ENCODE measurements at regions not wholly inside any gene's neighbourhood (a gene's known extent, or its start where the extent isn't known, plus 50 kb on each side); places are given as distances from the start of the nearest gene placed in this dataset.

DNA sequence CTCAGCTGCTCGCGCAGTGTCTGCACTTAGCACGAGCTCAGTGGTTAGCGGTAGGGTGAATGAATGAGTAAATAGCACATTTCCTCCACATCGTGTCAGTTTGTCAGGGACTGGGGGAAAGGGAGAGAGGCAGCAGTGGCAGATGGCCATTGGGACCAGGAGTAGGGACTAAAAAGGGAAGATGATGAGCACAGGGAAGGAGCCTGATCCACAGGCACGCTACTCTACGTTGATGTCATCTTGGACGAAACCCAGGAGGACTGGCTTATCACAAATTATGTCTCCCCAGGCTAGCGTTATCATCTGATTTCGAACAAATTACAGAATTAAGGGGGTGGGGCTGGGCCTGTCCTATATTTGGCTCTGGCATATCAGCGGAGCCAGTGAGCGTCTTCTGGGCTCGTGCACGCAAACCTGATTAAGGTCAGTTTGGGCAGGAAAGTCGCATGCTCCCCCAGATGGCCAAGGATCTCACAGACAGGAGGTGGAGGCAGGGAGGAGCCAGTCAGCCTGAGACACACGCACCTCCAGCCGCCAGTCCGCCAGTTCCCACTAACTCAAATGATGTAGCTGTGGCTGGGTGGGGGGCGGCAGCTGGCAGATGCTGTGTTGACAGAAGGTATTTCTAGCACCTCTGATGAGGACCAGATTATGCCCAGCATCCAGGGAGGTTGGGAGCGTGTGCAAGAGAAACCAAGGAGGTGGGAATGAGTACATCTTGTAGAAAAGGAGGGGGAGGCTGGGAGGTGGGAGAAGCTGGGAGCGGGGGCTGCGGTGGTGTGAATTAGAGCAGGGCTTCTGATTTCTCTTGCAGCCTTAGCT, 97.4 kb upstream of the PRDM11 start:
- no peak overlapping the region for H3K4me3 ChIP-seq
- H3K27me3 ChIP-seq (ENCODE audit: control insufficient read depth in 3 of 3, insufficient read depth in 3 of 3, low read length in 2 of 3) = no peaks in the 10 kb centered on the region
- ATAC-seq (ENCODE audit: insufficient read depth, low FRiP score) = no peak
- H3K9me3 ChIP-seq (ENCODE audit: control insufficient read depth in 4 of 4, insufficient read depth in 3 of 4, low read length in 3 of 4) = no peaks in the 10 kb centered on the region
- TF ChIP-seq, protein P1, sequence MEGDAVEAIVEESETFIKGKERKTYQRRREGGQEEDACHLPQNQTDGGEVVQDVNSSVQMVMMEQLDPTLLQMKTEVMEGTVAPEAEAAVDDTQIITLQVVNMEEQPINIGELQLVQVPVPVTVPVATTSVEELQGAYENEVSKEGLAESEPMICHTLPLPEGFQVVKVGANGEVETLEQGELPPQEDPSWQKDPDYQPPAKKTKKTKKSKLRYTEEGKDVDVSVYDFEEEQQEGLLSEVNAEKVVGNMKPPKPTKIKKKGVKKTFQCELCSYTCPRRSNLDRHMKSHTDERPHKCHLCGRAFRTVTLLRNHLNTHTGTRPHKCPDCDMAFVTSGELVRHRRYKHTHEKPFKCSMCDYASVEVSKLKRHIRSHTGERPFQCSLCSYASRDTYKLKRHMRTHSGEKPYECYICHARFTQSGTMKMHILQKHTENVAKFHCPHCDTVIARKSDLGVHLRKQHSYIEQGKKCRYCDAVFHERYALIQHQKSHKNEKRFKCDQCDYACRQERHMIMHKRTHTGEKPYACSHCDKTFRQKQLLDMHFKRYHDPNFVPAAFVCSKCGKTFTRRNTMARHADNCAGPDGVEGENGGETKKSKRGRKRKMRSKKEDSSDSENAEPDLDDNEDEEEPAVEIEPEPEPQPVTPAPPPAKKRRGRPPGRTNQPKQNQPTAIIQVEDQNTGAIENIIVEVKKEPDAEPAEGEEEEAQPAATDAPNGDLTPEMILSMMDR (IDR thresholded peaks at IDR 0.05; ENCODE audit: control extremely low read depth, extremely low read depth) = no peak
- H3K36me3 ChIP-seq (ENCODE audit: control insufficient read depth in 4 of 4, insufficient read depth in 4 of 4, low read length in 4 of 4) = no peaks in the 10 kb centered on the region
- peaks cover 0 to 19% (median 0%) of the 10 kb centered on the region in 5 donors for H3K4me1 ChIP-seq (ENCODE audit: control insufficient read depth in 5 of 5, insufficient read depth in 5 of 5, low read length in 5 of 5)
- WGBS, 2 donors = 71 to 84% methylated on average over 22 of the region's 22 CpGs
- H3K9ac ChIP-seq (ENCODE audit: insufficient read depth in 1 of 2, low read length in 2 of 2) = no peak overlapping the region
- peak overlapping the region in 1 of 2 donors; percentile 37 for H3K27ac ChIP-seq (ENCODE audit: low read depth in 1 of 2, low read length in 1 of 2)
- peak in 2 of 3 donors; percentile 34 to 40 for DNase-seq

DNA sequence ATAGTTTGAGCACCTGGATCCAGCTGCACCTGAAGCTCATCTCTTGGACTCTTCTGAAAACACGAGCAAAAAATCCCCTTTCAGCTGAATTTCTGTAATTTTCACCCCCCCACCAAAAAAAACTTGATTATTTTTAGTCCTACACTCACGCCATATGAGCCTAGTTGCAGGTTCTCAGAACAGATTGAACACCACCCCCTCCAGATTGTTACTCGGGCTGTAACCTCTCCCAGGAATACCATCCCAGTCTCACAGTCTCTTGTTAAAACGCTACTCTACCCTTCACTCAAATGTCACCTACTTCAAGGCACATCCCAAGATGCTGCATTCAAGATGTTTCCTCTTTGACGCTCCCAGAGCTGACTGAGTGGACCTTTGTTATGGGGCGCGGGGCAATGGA, 96.3 kb upstream of the PRDM11 start:
- no peak overlapping the region for H3K27ac ChIP-seq (ENCODE audit: low read depth in 1 of 2, low read length in 1 of 2)
- peaks cover 0 to 19% (median 0%) of the 10 kb centered on the region in 5 donors for H3K4me1 ChIP-seq (ENCODE audit: control insufficient read depth in 5 of 5, insufficient read depth in 5 of 5, low read length in 5 of 5)
- 85 to 92% methylated on average over 7 of the region's 7 CpGs for WGBS, 2 donors
- no peak overlapping the region for H3K4me3 ChIP-seq
- H3K36me3 ChIP-seq (ENCODE audit: control insufficient read depth in 4 of 4, insufficient read depth in 4 of 4, low read length in 4 of 4) = no peaks in the 10 kb centered on the region
- no peak for DNase-seq
- TF ChIP-seq, protein P1 (IDR thresholded peaks at IDR 0.05; ENCODE audit: control extremely low read depth, extremely low read depth) = no peak
- no peak for ATAC-seq (ENCODE audit: insufficient read depth, low FRiP score)
- peaks cover 0 to 1% (median 0%) of the 10 kb centered on the region in 4 donors for H3K9me3 ChIP-seq (ENCODE audit: control insufficient read depth in 4 of 4, insufficient read depth in 3 of 4, low read length in 3 of 4)
- no peak overlapping the region for H3K9ac ChIP-seq (ENCODE audit: insufficient read depth in 1 of 2, low read length in 2 of 2)
- H3K27me3 ChIP-seq (ENCODE audit: control insufficient read depth in 3 of 3, insufficient read depth in 3 of 3, low read length in 2 of 3) = no peaks in the 10 kb centered on the region

DNA sequence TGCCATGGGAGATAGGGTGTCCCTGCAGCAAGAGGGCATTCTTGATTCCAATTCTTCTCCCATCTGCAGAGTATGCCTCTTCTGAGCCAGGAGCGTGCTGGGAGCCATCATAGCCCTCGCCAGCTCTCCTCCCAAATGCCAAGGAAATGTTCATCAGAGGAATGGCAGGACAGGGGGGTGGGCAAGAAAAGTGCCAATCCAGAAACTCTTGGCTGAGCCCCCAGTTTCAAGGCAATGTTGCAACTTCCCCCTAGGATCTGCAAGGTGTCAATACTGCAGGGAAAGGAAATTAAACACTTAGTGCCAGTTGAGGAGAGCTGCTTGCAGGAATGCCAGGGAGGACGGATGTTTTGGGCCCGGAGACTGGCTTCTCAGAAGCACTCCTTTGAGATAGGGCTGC, 94.8 kb upstream of the PRDM11 start:
- TF ChIP-seq, protein P1 (IDR thresholded peaks at IDR 0.05; ENCODE audit: control extremely low read depth, extremely low read depth) = no peak
- Histone ChIP-seq H3K9me3 (ENCODE audit: control insufficient read depth in 4 of 4, insufficient read depth in 3 of 4, low read length in 3 of 4) (peaks cover 0 to 2% (median 0%) of the 10 kb centered on the region in 4 donors), H3K27ac (ENCODE audit: low read depth in 1 of 2, low read length in 1 of 2) (no peak overlapping the region), H3K9ac (ENCODE audit: insufficient read depth in 1 of 2, low read length in 2 of 2) (no peak overlapping the region), H3K36me3 (ENCODE audit: control insufficient read depth in 4 of 4, insufficient read depth in 4 of 4, low read length in 4 of 4) (no peaks in the 10 kb centered on the region), H3K4me1 (ENCODE audit: control insufficient read depth in 5 of 5, insufficient read depth in 5 of 5, low read length in 5 of 5) (peaks cover 0 to 14% (median 0%) of the 10 kb centered on the region in 5 donors), H3K27me3 (ENCODE audit: control insufficient read depth in 3 of 3, insufficient read depth in 3 of 3, low read length in 2 of 3) (no peaks in the 10 kb centered on the region), H3K4me3 (no peak overlapping the region)
- DNase-seq (no peak), ATAC-seq (ENCODE audit: insufficient read depth, low FRiP score) (no peak)
- WGBS, 2 donors = 70 to 72% methylated on average over 4 of the region's 4 CpGs

Measured in lung (tissue), 11 donors.